ENCODE measurements at regions not wholly inside any gene's neighbourhood (a gene's known extent, or its start where the extent isn't known, plus 50 kb on each side); places are given as distances from the start of the nearest gene placed in this dataset.
"Not testable (repeated sequence)": the region's sequence is repeated elsewhere in the genome, so short reads cannot be mapped to it uniquely, and the experiment has no call there.

GRCh38 chr6:150681578-150682395 is 82.1 kb downstream of the PLEKHG1 start:
- FAIRE-seq, result no peak
- DNase-seq (ENCODE audit: insufficient read length, low spot score), result no peak

- no peak for DNase-seq (ENCODE audit: insufficient read length, low spot score)
- no peak for FAIRE-seq
Observed at GRCh38 chr6:150683320-150683719, 83.6 kb downstream of the PLEKHG1 start.

GRCh38 chr6:150684161-150684560 is 84.5 kb downstream of the PLEKHG1 start:
- FAIRE-seq (no peak), DNase-seq (ENCODE audit: insufficient read length, low spot score) (no peak)

- FAIRE-seq, result peak; percentile 11
- DNase-seq (ENCODE audit: insufficient read length, low spot score), result no peak
Observed at GRCh38 chr6:150684714-150685459, 85.2 kb downstream of the PLEKHG1 start.

- FAIRE-seq (peak; percentile 82), DNase-seq (ENCODE audit: insufficient read length, low spot score) (no peak)
Observed at GRCh38 chr6:150685860-150686259, 86.2 kb downstream of the PLEKHG1 start.

GRCh38 chr6:150686566-150686965 is 86.9 kb downstream of the PLEKHG1 start:
- DNase-seq (ENCODE audit: insufficient read length, low spot score) (no peak), FAIRE-seq (no peak)

- DNase-seq (ENCODE audit: insufficient read length, low spot score) (no peak), FAIRE-seq (no peak)
Observed at GRCh38 chr6:150687508-150687907, 87.8 kb downstream of the PLEKHG1 start.

GRCh38 chr6:150689900-150690590 is 90.4 kb downstream of the PLEKHG1 start:
- peak; percentile 91 for FAIRE-seq
- DNase-seq (ENCODE audit: insufficient read length, low spot score), result no peak

- FAIRE-seq, result no peak
- DNase-seq (ENCODE audit: insufficient read length, low spot score), result no peak
Observed at GRCh38 chr6:150690681-150691080, 91.0 kb downstream of the PLEKHG1 start.

- FAIRE-seq, result peak; percentile 72
- no peak for DNase-seq (ENCODE audit: insufficient read length, low spot score)
Observed at GRCh38 chr6:150691463-150691862, 91.8 kb downstream of the PLEKHG1 start.

GRCh38 chr6:150692604-150693003 is 92.9 kb downstream of the PLEKHG1 start:
- DNase-seq (ENCODE audit: insufficient read length, low spot score) (no peak), FAIRE-seq (peak; percentile 97)

GRCh38 chr6:150694889-150695288 is 95.2 kb downstream of the PLEKHG1 start:
- no peak for FAIRE-seq
- no peak for DNase-seq (ENCODE audit: insufficient read length, low spot score)

- FAIRE-seq (no peak), DNase-seq (ENCODE audit: insufficient read length, low spot score) (no peak)
Observed at GRCh38 chr6:150695652-150696051, 96.0 kb downstream of the PLEKHG1 start.

- DNase-seq (ENCODE audit: insufficient read length, low spot score) (no peak), FAIRE-seq (no peak)
Observed at GRCh38 chr6:150696190-150696589, 96.5 kb downstream of the PLEKHG1 start.

GRCh38 chr6:150696918-150697317 is 97.2 kb downstream of the PLEKHG1 start:
- not testable (repeated sequence) for FAIRE-seq; DNase-seq (ENCODE audit: insufficient read length, low spot score)

- no peak for DNase-seq (ENCODE audit: insufficient read length, low spot score)
Observed at GRCh38 chr6:150697515-150697914, 97.8 kb downstream of the PLEKHG1 start.

GRCh38 chr6:150698391-150698790 is 98.7 kb downstream of the PLEKHG1 start:
- FAIRE-seq, result peak; percentile 91
- no peak for DNase-seq (ENCODE audit: insufficient read length, low spot score)

More at GRCh38 chr6:150697515-150697914, 97.8 kb downstream of the PLEKHG1 start:
- FAIRE-seq, result no peak

- no peak for DNase-seq (ENCODE audit: insufficient read length, low spot score)
- peak; percentile 70 for FAIRE-seq
Observed at GRCh38 chr6:150702675-150703074, 103.0 kb downstream of the PLEKHG1 start.

GRCh38 chr6:150704447-150705192 is 104.9 kb downstream of the PLEKHG1 start:
- DNase-seq (ENCODE audit: insufficient read length, low spot score) (no peak), FAIRE-seq (no peak)

GRCh38 chr6:150705392-150705791 is 105.7 kb downstream of the PLEKHG1 start:
- DNase-seq (ENCODE audit: insufficient read length, low spot score) (no peak), FAIRE-seq (no peak)

GRCh38 chr6:150710236-150710635 is 110.6 kb downstream of the PLEKHG1 start:
- DNase-seq (ENCODE audit: insufficient read length, low spot score) (no peak), FAIRE-seq (no peak)
